PC-3 (cell line): ENCODE measurements at regions not wholly inside any gene's neighbourhood (a gene's known extent, or its start where the extent isn't known, plus 50 kb on each side); places are given as distances from the start of the nearest gene placed in this dataset.
A peak's percentile ranks its signal among the peaks of the same experiment; 100 is the strongest.

ENCODE experiments used
- ATAC-seq: fragments of 200-7000 bp; cut with Tn5 transposase; 2 replicates; pipeline ENCODE4 v1.9.1; 2020; ENCODE audit warnings: mild to moderate bottlenecking, moderate library complexity
- BruUV-seq: library from RNA; stranded (reverse); fragments of 400-500 nt; replicated peaks from 2 replicates; lab custom pipeline; 2021; lab: Mats Ljungman, UMichigan
- CTCF ChIA-PET: fragments of 300-600 bp; sonication (Branson Sonifier 250); formaldehyde crosslinking; loops from one replicate; lab custom pipeline; 2022; ENCODE audit warnings: antibody characterized with exemption; lab: Charles Lee
- POLR2A ChIA-PET: fragments of 300-600 bp; sonication (Branson Sonifier 250); formaldehyde crosslinking; loops from one replicate; lab custom pipeline; 2022; ENCODE audit warnings: antibody characterized with exemption; ENCODE audit not compliant: unreplicated experiment; lab: Charles Lee
- DNase-seq: peaks from one replicate; pipeline ENCODE4 v3.0.0-alpha.2; 2015
- H2AFZ ChIP-seq: fragments of 300-600 bp; sonication (generic); 2 replicates; pipeline ENCODE4 v1.6.0; 2016; ENCODE audit warnings: antibody characterized with exemption, low read length
- H3F3A ChIP-seq: fragments of 300-600 bp; sonication (generic); one replicate; pipeline ENCODE4 v1.6.0; 2017; ENCODE audit warnings: antibody characterized with exemption, low read length, control low read depth, mild to moderate bottlenecking; ENCODE audit not compliant: unreplicated experiment
- H3K27ac ChIP-seq: fragments of 300-600 bp; sonication (generic); 2 replicates; pipeline ENCODE4 v1.5.1; 2016; ENCODE audit warnings: mild to moderate bottlenecking, low read length
- H3K27me3 ChIP-seq: fragments of 300-600 bp; sonication (generic); 2 replicates; pipeline ENCODE4 v1.6.1; 2016; ENCODE audit warnings: low read length, mixed read lengths
- H3K36me3 ChIP-seq: fragments of 300-600 bp; sonication (generic); 2 replicates; pipeline ENCODE4 v1.6.1; 2016; ENCODE audit warnings: low read depth, mixed run types, low read length, mixed read lengths
- H3K4me1 ChIP-seq: fragments of 300-600 bp; sonication (generic); 2 replicates; pipeline ENCODE4 v1.5.1; 2016; ENCODE audit warnings: low read length; ENCODE audit not compliant: insufficient read depth
- H3K4me2 ChIP-seq: fragments of 300-600 bp; sonication (generic); 2 replicates; pipeline ENCODE4 v1.6.0; 2016; ENCODE audit warnings: low read length
- H3K4me3 ChIP-seq: fragments of 300-600 bp; sonication (generic); 2 replicates; pipeline ENCODE4 v1.5.1; 2016; ENCODE audit warnings: mild to moderate bottlenecking, low read length, mixed read lengths
- H3K79me2 ChIP-seq: fragments of 300-600 bp; sonication (generic); 2 replicates; pipeline ENCODE4 v1.6.1; 2017; ENCODE audit warnings: low read length, mixed read lengths
- H3K9ac ChIP-seq: fragments of 300-600 bp; sonication (generic); 2 replicates; pipeline ENCODE4 v1.6.0; 2016; ENCODE audit warnings: mild to moderate bottlenecking, low read length
- H3K9me2 ChIP-seq: fragments of 300-600 bp; sonication (generic); replicated peaks from 2 replicates; pipeline ENCODE4 v1.6.1; 2016; ENCODE audit warnings: mixed run types, low read length, mixed read lengths
- H3K9me3 ChIP-seq: fragments of 300-600 bp; sonication (generic); 2 replicates; pipeline ENCODE4 v1.6.1; 2016; ENCODE audit warnings: low read length, mixed read lengths
- H4K20me1 ChIP-seq: fragments of 300-600 bp; sonication (generic); 2 replicates; pipeline ENCODE4 v1.6.1; 2016; ENCODE audit warnings: low read length, mixed read lengths
- CTCF ChIP-seq: fragments of 300-600 bp; sonication (generic); conservative IDR thresholded peaks from 2 replicates; pipeline ENCODE4 v1.5.1; 2017; ENCODE audit warnings: antibody characterized with exemption, low read depth, mild to moderate bottlenecking, low read length
- EZH2 ChIP-seq: fragments of 300-600 bp; sonication (generic); IDR thresholded peaks from one replicate; pipeline ENCODE4 v1.6.1; 2017; ENCODE audit warnings: antibody characterized with exemption, mild to moderate bottlenecking, low read length; ENCODE audit not compliant: unreplicated experiment
- EZH2phosphoT487 ChIP-seq: fragments of 300-600 bp; sonication (generic); IDR thresholded peaks from 2 replicates; pipeline ENCODE4 v1.6.1; 2018; ENCODE audit warnings: mild to moderate bottlenecking, antibody characterized with exemption, low read length, borderline replicate concordance
- intact Hi-C: fragments of 100-400 bp; cut with micrococcal nuclease; formaldehyde crosslinking; loops from 2 replicates; pipeline ENCODE4 v1.9.0; 2023

DNA sequence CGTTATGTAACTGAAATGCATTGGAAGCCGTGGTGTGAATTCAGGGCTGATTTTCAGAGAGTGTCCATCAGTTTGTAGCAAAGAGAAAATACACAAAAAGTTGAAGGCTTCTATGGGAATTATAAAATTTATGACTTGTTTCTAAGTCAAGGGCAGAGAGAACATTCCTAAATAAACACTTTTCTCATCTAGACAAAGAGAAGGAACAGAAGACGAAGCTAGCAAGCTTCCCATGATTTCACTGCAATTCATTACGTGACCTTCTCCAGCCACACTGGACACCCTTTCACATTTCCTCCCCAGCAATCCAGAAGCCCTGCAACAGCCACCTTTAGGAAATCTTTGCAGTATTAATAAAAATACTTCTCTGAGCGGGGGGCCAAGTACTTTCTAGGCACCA, 67.8 kb downstream of the TMEM100 start:
- Histone ChIP-seq H3K9me3 (no peaks in the 10 kb centered on the region), H3K4me1 (no peaks in the 10 kb centered on the region), H3K27ac (no peak overlapping the region), H3K9me2 (no peaks in the 10 kb centered on the region), H4K20me1 (no peaks in the 10 kb centered on the region), H3K27me3 (peaks cover 76% of the 10 kb centered on the region), H2AFZ (no peak overlapping the region), H3K9ac (no peak overlapping the region), H3K79me2 (no peaks in the 10 kb centered on the region), H3K36me3 (no peaks in the 10 kb centered on the region), H3K4me3 (no peak overlapping the region), H3F3A (no peaks in the 10 kb centered on the region), H3K4me2 (no peak overlapping the region)
- no TSS peak for BruUV-seq
- no peak for ATAC-seq
- intact Hi-C loops = loop anchor here (5.0 kb wide), 1 partner anchor 62 kb away; no protein-coding TSS in a partner anchor
- DNase-seq = no peak
- no peak for TF ChIP-seq CTCF
- TF ChIP-seq EZH2 = no peak
- no peak for TF ChIP-seq EZH2phosphoT487
- ChIA-PET POLR2A (no interaction called here), CTCF (interaction anchor here (1.0 kb wide), 1 partner anchor 13 kb away, joined by 3 read pairs; no protein-coding TSS in a partner anchor)

DNA sequence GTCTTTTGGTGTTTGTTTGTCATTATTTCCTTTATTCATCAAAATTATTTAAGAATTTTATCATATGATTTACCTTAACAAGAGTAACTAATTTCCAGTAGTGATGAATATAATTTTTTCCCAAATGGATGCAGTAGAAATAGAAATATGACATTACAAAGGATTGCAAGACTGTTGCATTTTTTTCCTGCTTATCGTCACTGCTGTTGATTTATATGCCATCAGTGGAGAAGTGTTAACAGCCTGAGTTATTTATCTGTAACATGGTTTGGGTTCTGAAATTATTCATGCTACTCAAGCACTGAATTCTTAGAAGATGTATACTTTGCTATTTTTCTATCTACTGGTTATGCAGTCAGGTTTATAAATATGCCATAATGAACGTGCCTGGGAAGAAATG, 68.6 kb downstream of the TMEM100 start:
- H3K9me3 ChIP-seq = no peaks in the 10 kb centered on the region
- no peak overlapping the region for H3K4me3 ChIP-seq
- ATAC-seq (no peak), DNase-seq (no peak)
- H3F3A ChIP-seq = no peaks in the 10 kb centered on the region
- H3K9me2 ChIP-seq = no peaks in the 10 kb centered on the region
- H3K36me3 ChIP-seq = no peaks in the 10 kb centered on the region
- CTCF ChIA-PET = no interaction called here
- no peak overlapping the region for H3K4me2 ChIP-seq
- no peak overlapping the region for H2AFZ ChIP-seq
- H4K20me1 ChIP-seq = no peaks in the 10 kb centered on the region
- H3K4me1 ChIP-seq = no peaks in the 10 kb centered on the region
- POLR2A ChIA-PET = no interaction called here
- H3K27ac ChIP-seq = no peak overlapping the region
- TF ChIP-seq CTCF = no peak
- TF ChIP-seq EZH2 = no peak
- TF ChIP-seq EZH2phosphoT487 = no peak
- H3K27me3 ChIP-seq = peaks cover 77% of the 10 kb centered on the region
- intact Hi-C loops = loop anchor here (5.0 kb wide), 1 partner anchor 63 kb away; no protein-coding TSS in a partner anchor
- BruUV-seq = no TSS peak
- H3K79me2 ChIP-seq = no peaks in the 10 kb centered on the region
- H3K9ac ChIP-seq = no peak overlapping the region

DNA sequence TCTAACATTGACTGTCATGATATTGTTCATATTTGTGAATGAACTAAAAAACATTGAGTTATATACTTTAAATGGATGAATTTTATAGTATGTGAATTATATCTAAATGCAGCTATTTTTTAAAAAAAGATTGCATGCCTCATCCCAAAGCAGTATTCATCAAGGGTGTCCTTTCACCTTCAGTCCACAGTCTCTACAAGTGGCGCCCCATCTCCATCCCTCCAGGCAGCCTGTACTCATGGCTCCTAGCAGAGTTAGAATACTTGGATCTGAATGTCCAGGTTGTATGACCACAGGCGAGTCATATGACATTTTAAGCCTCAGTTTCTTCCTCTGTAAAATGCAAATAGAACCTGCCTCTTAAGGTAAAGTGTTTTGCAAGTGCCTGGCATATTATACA, 69.8 kb downstream of the TMEM100 start:
- ChIA-PET POLR2A (interaction anchor here (0.6 kb wide), 1 partner anchor 104 kb away, joined by 3 read pairs; no protein-coding TSS in a partner anchor), CTCF (interaction anchor here (0.6 kb wide), 1 partner anchor 855 kb away, joined by 3 read pairs; no protein-coding TSS in a partner anchor)
- H3K36me3 ChIP-seq = no peaks in the 10 kb centered on the region
- H3K9me2 ChIP-seq = no peaks in the 10 kb centered on the region
- no peaks in the 10 kb centered on the region for H3K9me3 ChIP-seq
- no peaks in the 10 kb centered on the region for H3K79me2 ChIP-seq
- no peak overlapping the region for H3K4me2 ChIP-seq
- H3K4me1 ChIP-seq = no peaks in the 10 kb centered on the region
- peak; percentile 64 for ATAC-seq
- intact Hi-C loops = loop anchor here (5.0 kb wide), 1 partner anchor 64 kb away; no protein-coding TSS in a partner anchor
- DNase-seq = peak; percentile 25
- no peak overlapping the region for H3K4me3 ChIP-seq
- no peak overlapping the region for H2AFZ ChIP-seq
- no peak for TF ChIP-seq EZH2
- peak; percentile 47; the same call in 1 of the 2 replicates for TF ChIP-seq CTCF
- peaks cover 75% of the 10 kb centered on the region for H3K27me3 ChIP-seq
- no peaks in the 10 kb centered on the region for H4K20me1 ChIP-seq
- no peaks in the 10 kb centered on the region for H3F3A ChIP-seq
- H3K9ac ChIP-seq = no peak overlapping the region
- BruUV-seq = no TSS peak
- no peak overlapping the region for H3K27ac ChIP-seq
